PC-3 (cell line): ENCODE measurements at regions not wholly inside any gene's neighbourhood (a gene's known extent, or its start where the extent isn't known, plus 50 kb on each side); places are given as distances from the start of the nearest gene placed in this dataset.

ENCODE experiments used
- ATAC-seq: fragments of 200-7000 bp; cut with Tn5 transposase; 2 replicates; pipeline ENCODE4 v1.9.1; 2020; ENCODE audit warnings: mild to moderate bottlenecking, moderate library complexity
- BruUV-seq: library from RNA; stranded (reverse); fragments of 400-500 nt; replicated peaks from 2 replicates; lab custom pipeline; 2021; lab: Mats Ljungman, UMichigan
- CTCF ChIA-PET: fragments of 300-600 bp; sonication (Branson Sonifier 250); formaldehyde crosslinking; loops from one replicate; lab custom pipeline; 2022; ENCODE audit warnings: antibody characterized with exemption; lab: Charles Lee
- POLR2A ChIA-PET: fragments of 300-600 bp; sonication (Branson Sonifier 250); formaldehyde crosslinking; loops from one replicate; lab custom pipeline; 2022; ENCODE audit warnings: antibody characterized with exemption; ENCODE audit not compliant: unreplicated experiment; lab: Charles Lee
- DNase-seq: peaks from one replicate; pipeline ENCODE4 v3.0.0-alpha.2; 2015
- H2AFZ ChIP-seq: fragments of 300-600 bp; sonication (generic); 2 replicates; pipeline ENCODE4 v1.6.0; 2016; ENCODE audit warnings: antibody characterized with exemption, low read length
- H3F3A ChIP-seq: fragments of 300-600 bp; sonication (generic); one replicate; pipeline ENCODE4 v1.6.0; 2017; ENCODE audit warnings: antibody characterized with exemption, low read length, control low read depth, mild to moderate bottlenecking; ENCODE audit not compliant: unreplicated experiment
- H3K27ac ChIP-seq: fragments of 300-600 bp; sonication (generic); 2 replicates; pipeline ENCODE4 v1.5.1; 2016; ENCODE audit warnings: mild to moderate bottlenecking, low read length
- H3K27me3 ChIP-seq: fragments of 300-600 bp; sonication (generic); 2 replicates; pipeline ENCODE4 v1.6.1; 2016; ENCODE audit warnings: low read length, mixed read lengths
- H3K36me3 ChIP-seq: fragments of 300-600 bp; sonication (generic); 2 replicates; pipeline ENCODE4 v1.6.1; 2016; ENCODE audit warnings: low read depth, mixed run types, low read length, mixed read lengths
- H3K4me1 ChIP-seq: fragments of 300-600 bp; sonication (generic); 2 replicates; pipeline ENCODE4 v1.5.1; 2016; ENCODE audit warnings: low read length; ENCODE audit not compliant: insufficient read depth
- H3K4me2 ChIP-seq: fragments of 300-600 bp; sonication (generic); 2 replicates; pipeline ENCODE4 v1.6.0; 2016; ENCODE audit warnings: low read length
- H3K4me3 ChIP-seq: fragments of 300-600 bp; sonication (generic); 2 replicates; pipeline ENCODE4 v1.5.1; 2016; ENCODE audit warnings: mild to moderate bottlenecking, low read length, mixed read lengths
- H3K79me2 ChIP-seq: fragments of 300-600 bp; sonication (generic); 2 replicates; pipeline ENCODE4 v1.6.1; 2017; ENCODE audit warnings: low read length, mixed read lengths
- H3K9ac ChIP-seq: fragments of 300-600 bp; sonication (generic); 2 replicates; pipeline ENCODE4 v1.6.0; 2016; ENCODE audit warnings: mild to moderate bottlenecking, low read length
- H3K9me2 ChIP-seq: fragments of 300-600 bp; sonication (generic); replicated peaks from 2 replicates; pipeline ENCODE4 v1.6.1; 2016; ENCODE audit warnings: mixed run types, low read length, mixed read lengths
- H3K9me3 ChIP-seq: fragments of 300-600 bp; sonication (generic); 2 replicates; pipeline ENCODE4 v1.6.1; 2016; ENCODE audit warnings: low read length, mixed read lengths
- H4K20me1 ChIP-seq: fragments of 300-600 bp; sonication (generic); 2 replicates; pipeline ENCODE4 v1.6.1; 2016; ENCODE audit warnings: low read length, mixed read lengths
- EZH2 ChIP-seq: fragments of 300-600 bp; sonication (generic); IDR thresholded peaks from one replicate; pipeline ENCODE4 v1.6.1; 2017; ENCODE audit warnings: antibody characterized with exemption, mild to moderate bottlenecking, low read length; ENCODE audit not compliant: unreplicated experiment
- EZH2phosphoT487 ChIP-seq: fragments of 300-600 bp; sonication (generic); IDR thresholded peaks from 2 replicates; pipeline ENCODE4 v1.6.1; 2018; ENCODE audit warnings: mild to moderate bottlenecking, antibody characterized with exemption, low read length, borderline replicate concordance
- intact Hi-C: fragments of 100-400 bp; cut with micrococcal nuclease; formaldehyde crosslinking; loops from 2 replicates; pipeline ENCODE4 v1.9.0; 2023
- TF ChIP-seq, protein P1 (sequence below): fragments of 300-600 bp; sonication (generic); conservative IDR thresholded peaks from 2 replicates; pipeline ENCODE4 v1.5.1; 2017; ENCODE audit warnings: antibody characterized with exemption, low read depth, mild to moderate bottlenecking, low read length

DNA sequence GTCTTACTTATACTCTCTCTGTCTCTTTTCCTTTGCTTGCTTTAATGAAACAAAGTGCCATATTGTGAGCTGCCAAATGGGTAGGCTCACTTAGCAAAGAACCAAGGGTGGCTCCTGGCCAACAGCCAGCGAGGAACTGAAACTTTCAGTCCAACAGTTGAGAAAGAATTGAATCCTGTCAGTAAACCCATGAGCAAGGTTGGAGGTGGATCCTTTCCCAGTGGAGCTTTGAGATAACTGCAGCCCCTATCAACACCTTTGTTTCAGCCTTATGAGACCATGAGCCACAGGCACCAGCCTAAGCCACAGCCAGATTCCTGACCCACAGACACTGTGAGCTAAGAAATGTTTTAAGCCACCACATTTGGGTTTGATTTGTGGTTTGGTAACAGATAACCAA lies 362.2 kb downstream of the PDGFC start:
- Histone ChIP-seq H4K20me1 (no peaks in the 10 kb centered on the region), H2AFZ (no peak overlapping the region), H3K4me2 (no peak overlapping the region), H3F3A (no peaks in the 10 kb centered on the region), H3K4me3 (no peak overlapping the region), H3K27me3 (no peaks in the 10 kb centered on the region), H3K9me2 (no peaks in the 10 kb centered on the region), H3K36me3 (no peaks in the 10 kb centered on the region), H3K27ac (no peak overlapping the region), H3K4me1 (no peaks in the 10 kb centered on the region), H3K9me3 (no peaks in the 10 kb centered on the region), H3K9ac (no peak overlapping the region), H3K79me2 (no peaks in the 10 kb centered on the region)
- POLR2A ChIA-PET, result no interaction called here
- no peak for ATAC-seq
- DNase-seq, result no peak
- BruUV-seq, result no TSS peak
- TF ChIP-seq EZH2phosphoT487 (no peak), EZH2 (no peak)
- TF ChIP-seq, protein P1, sequence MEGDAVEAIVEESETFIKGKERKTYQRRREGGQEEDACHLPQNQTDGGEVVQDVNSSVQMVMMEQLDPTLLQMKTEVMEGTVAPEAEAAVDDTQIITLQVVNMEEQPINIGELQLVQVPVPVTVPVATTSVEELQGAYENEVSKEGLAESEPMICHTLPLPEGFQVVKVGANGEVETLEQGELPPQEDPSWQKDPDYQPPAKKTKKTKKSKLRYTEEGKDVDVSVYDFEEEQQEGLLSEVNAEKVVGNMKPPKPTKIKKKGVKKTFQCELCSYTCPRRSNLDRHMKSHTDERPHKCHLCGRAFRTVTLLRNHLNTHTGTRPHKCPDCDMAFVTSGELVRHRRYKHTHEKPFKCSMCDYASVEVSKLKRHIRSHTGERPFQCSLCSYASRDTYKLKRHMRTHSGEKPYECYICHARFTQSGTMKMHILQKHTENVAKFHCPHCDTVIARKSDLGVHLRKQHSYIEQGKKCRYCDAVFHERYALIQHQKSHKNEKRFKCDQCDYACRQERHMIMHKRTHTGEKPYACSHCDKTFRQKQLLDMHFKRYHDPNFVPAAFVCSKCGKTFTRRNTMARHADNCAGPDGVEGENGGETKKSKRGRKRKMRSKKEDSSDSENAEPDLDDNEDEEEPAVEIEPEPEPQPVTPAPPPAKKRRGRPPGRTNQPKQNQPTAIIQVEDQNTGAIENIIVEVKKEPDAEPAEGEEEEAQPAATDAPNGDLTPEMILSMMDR, result no peak
- intact Hi-C loops, result no loop called here
- CTCF ChIA-PET, result no interaction called here

DNA sequence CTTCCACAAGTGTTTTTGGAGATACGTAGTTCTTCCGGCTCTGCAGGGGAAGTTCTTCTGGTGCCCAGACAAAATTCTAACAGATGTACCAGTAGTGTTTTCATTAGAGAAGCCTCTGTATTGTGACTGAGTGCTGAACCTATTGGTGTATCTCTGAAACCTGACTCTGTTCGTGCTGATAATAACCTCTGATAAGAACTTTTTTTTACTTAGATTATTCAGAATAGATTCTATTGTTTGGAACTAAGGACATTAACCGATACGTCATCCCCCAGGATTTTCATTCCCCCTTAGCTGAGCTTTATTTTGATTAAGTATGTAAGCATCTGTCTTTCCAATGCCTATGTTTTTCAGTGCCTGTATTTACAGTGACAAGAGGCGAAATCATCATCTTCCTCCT lies 362.9 kb downstream of the PDGFC start:
- ChIA-PET POLR2A (no interaction called here), CTCF (no interaction called here)
- Histone ChIP-seq H3K4me2 (no peak overlapping the region), H3K4me3 (no peak overlapping the region), H3K79me2 (no peaks in the 10 kb centered on the region), H3K27ac (no peak overlapping the region), H3K27me3 (no peaks in the 10 kb centered on the region), H3K4me1 (no peaks in the 10 kb centered on the region), H4K20me1 (no peaks in the 10 kb centered on the region), H3K9me2 (no peaks in the 10 kb centered on the region), H3K9me3 (no peaks in the 10 kb centered on the region), H3K36me3 (no peaks in the 10 kb centered on the region), H3F3A (no peaks in the 10 kb centered on the region), H3K9ac (no peak overlapping the region), H2AFZ (no peak overlapping the region)
- ATAC-seq, result no peak
- no TSS peak for BruUV-seq
- TF ChIP-seq, protein P1, result no peak
- TF ChIP-seq EZH2phosphoT487 (no peak), EZH2 (no peak)
- intact Hi-C loops, result no loop called here
- no peak for DNase-seq

DNA sequence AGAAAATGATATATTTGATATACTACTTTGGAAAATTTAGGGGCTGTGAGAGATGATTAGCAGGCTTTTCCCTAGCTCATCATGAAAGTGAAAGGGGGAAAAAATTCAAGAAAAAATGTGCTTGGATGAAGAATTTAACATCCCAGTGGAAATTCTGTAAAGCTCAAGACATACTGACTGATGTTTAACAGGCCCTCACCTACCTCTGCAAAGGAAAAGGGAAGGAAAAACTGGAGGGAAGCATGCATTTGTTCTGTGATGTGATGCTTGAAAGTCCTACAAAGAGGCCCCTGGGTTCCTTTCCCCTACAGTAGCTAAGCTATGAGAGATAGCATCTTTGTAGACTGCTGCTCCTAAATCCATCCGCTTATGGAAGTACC lies 364.1 kb downstream of the PDGFC start:
- no peak overlapping the region for H3K27ac ChIP-seq
- no peaks in the 10 kb centered on the region for H4K20me1 ChIP-seq
- ATAC-seq (no peak), DNase-seq (no peak)
- no TSS peak for BruUV-seq
- CTCF ChIA-PET, result no interaction called here
- no peaks in the 10 kb centered on the region for H3F3A ChIP-seq
- H3K9me2 ChIP-seq, result no peaks in the 10 kb centered on the region
- no peak overlapping the region for H3K4me2 ChIP-seq
- H2AFZ ChIP-seq, result no peak overlapping the region
- POLR2A ChIA-PET, result no interaction called here
- H3K9me3 ChIP-seq, result no peaks in the 10 kb centered on the region
- no peaks in the 10 kb centered on the region for H3K36me3 ChIP-seq
- H3K79me2 ChIP-seq, result no peaks in the 10 kb centered on the region
- no peaks in the 10 kb centered on the region for H3K4me1 ChIP-seq
- TF ChIP-seq EZH2 (no peak), EZH2phosphoT487 (no peak)
- TF ChIP-seq, protein P1, result no peak
- intact Hi-C loops, result no loop called here
- no peak overlapping the region for H3K9ac ChIP-seq
- H3K4me3 ChIP-seq, result no peak overlapping the region
- H3K27me3 ChIP-seq, result no peaks in the 10 kb centered on the region
